ENCODE measurements at regions not wholly inside any gene's neighbourhood (a gene's known extent, or its start where the extent isn't known, plus 50 kb on each side); places are given as distances from the start of the nearest gene placed in this dataset.

DNA sequence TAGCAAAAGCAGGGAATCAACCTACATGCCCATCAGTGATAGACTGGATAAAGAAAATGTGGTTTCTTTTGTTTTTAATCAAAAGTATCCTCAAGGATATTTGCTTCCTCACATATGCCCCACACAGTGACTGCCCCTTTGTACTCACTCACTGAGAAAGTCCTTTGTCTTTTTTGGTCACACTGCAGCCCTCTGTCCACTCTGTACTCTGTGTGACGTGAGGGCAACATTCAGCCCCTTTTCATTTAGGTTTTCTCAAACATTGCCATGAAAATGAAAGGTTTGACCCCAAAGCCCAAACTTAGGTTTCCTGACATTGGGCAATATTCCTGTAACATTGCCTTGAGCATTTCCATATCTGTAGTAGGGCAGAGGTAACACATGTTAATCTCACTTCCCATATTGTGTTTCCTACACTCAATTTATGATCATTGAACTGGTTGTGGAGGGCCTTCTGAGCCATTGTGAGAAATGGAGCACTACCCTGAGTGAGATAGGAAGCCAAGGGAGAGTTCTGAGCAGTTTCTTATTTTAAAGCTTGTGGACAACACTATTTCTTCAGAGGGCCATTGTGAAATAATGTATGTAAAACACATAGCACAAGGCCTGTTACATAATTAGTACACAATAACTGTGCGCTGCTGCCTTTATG is 501.9 kb upstream of the C1orf87 start:
- TF ChIP-seq, protein P1, sequence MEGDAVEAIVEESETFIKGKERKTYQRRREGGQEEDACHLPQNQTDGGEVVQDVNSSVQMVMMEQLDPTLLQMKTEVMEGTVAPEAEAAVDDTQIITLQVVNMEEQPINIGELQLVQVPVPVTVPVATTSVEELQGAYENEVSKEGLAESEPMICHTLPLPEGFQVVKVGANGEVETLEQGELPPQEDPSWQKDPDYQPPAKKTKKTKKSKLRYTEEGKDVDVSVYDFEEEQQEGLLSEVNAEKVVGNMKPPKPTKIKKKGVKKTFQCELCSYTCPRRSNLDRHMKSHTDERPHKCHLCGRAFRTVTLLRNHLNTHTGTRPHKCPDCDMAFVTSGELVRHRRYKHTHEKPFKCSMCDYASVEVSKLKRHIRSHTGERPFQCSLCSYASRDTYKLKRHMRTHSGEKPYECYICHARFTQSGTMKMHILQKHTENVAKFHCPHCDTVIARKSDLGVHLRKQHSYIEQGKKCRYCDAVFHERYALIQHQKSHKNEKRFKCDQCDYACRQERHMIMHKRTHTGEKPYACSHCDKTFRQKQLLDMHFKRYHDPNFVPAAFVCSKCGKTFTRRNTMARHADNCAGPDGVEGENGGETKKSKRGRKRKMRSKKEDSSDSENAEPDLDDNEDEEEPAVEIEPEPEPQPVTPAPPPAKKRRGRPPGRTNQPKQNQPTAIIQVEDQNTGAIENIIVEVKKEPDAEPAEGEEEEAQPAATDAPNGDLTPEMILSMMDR (optimal IDR thresholded peaks at IDR 0.05 in 1 of 3, IDR thresholded peaks at IDR 0.05 in 1 of 3, conservative IDR thresholded peaks at IDR 0.05 in 1 of 3; ENCODE audit: extremely low read depth in 1 of 3, insufficient read depth in 2 of 3, low read length in 3 of 3), result no peak
- no peak for TF ChIP-seq EZH2 (IDR thresholded peaks at IDR 0.05; ENCODE audit: low read length)

Data from keratinocyte (primary cell).